Activated CD8-positive, alpha-beta T cell treated with anti-CD3 and anti-CD28 coated beads for 36 hours (primary cell): ENCODE measurements at regions not wholly inside any gene's neighbourhood (a gene's known extent, or its start where the extent isn't known, plus 50 kb on each side); places are given as distances from the start of the nearest gene placed in this dataset.
"Not testable (repeated sequence)": the region's sequence is repeated elsewhere in the genome, so short reads cannot be mapped to it uniquely, and the experiment has no call there.

Source experiments
- ATAC-seq: fragments of 200-7000 bp; cut with Tn5 transposase; one replicate; pipeline ENCODE4 v1.10.0; 2021; ENCODE audit warnings: mild to moderate bottlenecking, moderate library complexity
- CTCF ChIA-PET: fragments of 350-600 bp; sonication (Branson Sonifier 250); formaldehyde crosslinking; loops from one replicate; lab custom pipeline; 2021; ENCODE audit warnings: antibody characterized with exemption; lab: Charles Lee
- POLR2A ChIA-PET: fragments of 350-600 bp; sonication (Branson Sonifier 250); formaldehyde crosslinking; loops from one replicate; lab custom pipeline; 2021; ENCODE audit warnings: antibody characterized with exemption; lab: Charles Lee
- DNase-seq: peaks from one replicate; pipeline ENCODE4 v3.0.0-alpha.2; 2020
- H3K27ac Mint-ChIP-seq: one replicate; pipeline ENCODE4 v1.8.0; 2021; ENCODE audit warnings: mild to moderate bottlenecking, mixed read lengths
- H3K27me3 Mint-ChIP-seq: one replicate; pipeline ENCODE4 v1.8.0; 2021; ENCODE audit warnings: mixed read lengths
- H3K36me3 Mint-ChIP-seq: one replicate; pipeline ENCODE4 v1.8.0; 2021; ENCODE audit warnings: low read depth, mixed read lengths
- H3K4me1 Mint-ChIP-seq: one replicate; pipeline ENCODE4 v1.8.0; 2021; ENCODE audit warnings: low read depth, mixed read lengths
- H3K4me3 Mint-ChIP-seq: one replicate; pipeline ENCODE4 v1.8.0; 2021; ENCODE audit warnings: mild to moderate bottlenecking, moderate library complexity, mixed read lengths
- H3K9me3 Mint-ChIP-seq: one replicate; pipeline ENCODE4 v1.8.0; 2021; ENCODE audit warnings: mixed read lengths
- CTCF ChIP-seq: fragments of 200-600 bp; IDR thresholded peaks from one replicate; pipeline ENCODE4 v1.8.0; 2022; ENCODE audit warnings: antibody characterized with exemption, mild to moderate bottlenecking
- intact Hi-C: fragments of 100-400 bp; cut with micrococcal nuclease; formaldehyde crosslinking; loops from one replicate; pipeline ENCODE4 v1.10.0; 2022

DNA sequence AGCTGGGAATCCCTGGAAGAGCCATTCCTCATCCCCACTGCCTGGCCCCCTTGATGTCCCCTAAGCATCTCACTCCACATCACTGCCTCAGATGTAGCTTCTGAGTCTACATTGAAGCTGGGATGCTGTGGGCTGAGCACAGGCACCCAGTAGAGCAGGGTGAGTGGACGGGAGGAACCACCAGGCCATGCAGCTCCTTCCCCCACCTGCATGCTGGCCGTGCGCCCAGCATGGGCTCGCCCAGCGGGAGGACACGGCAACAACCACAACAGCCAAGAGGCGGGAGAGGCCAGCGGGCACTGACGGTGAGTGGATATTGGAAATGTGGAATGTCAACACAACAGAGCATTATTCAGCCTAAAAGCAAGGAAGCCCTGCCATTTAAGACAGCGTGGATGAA is 310.9 kb downstream of the ADGRD1 start:
- intact Hi-C loops = no loop called here
- no peak for DNase-seq
- TF ChIP-seq CTCF = no peak

GRCh38 chr12:131266591-131267467 is 313.1 kb downstream of the ADGRD1 start:
- Mint-ChIP-seq H3K4me3 (no peak overlapping the region), H3K4me1 (no peaks in the 10 kb centered on the region), H3K9me3 (no peaks in the 10 kb centered on the region), H3K27ac (no peak overlapping the region), H3K27me3 (no peaks in the 10 kb centered on the region), H3K36me3 (no peaks in the 10 kb centered on the region)
- POLR2A ChIA-PET = no interaction called here
- DNase-seq (no peak), ATAC-seq (no peak)
- TF ChIP-seq CTCF = no peak
- intact Hi-C loops = no loop called here
- CTCF ChIA-PET = interaction anchor here (0.6 kb wide), 1 partner anchor 165 kb away, joined by 3 read pairs; no protein-coding TSS in a partner anchor

More for the DNA sequence above, 310.9 kb downstream of the ADGRD1 start:
- no peaks in the 10 kb centered on the region for H3K36me3 Mint-ChIP-seq
- ChIA-PET CTCF (no interaction called here), POLR2A (interaction anchor here (0.6 kb wide), 1 partner anchor 153 kb away, joined by 3 read pairs; no protein-coding TSS in a partner anchor)
- no peak overlapping the region for H3K27ac Mint-ChIP-seq
- no peaks in the 10 kb centered on the region for H3K27me3 Mint-ChIP-seq
- no peaks in the 10 kb centered on the region for H3K9me3 Mint-ChIP-seq
- no peak overlapping the region for H3K4me3 Mint-ChIP-seq
- no peaks in the 10 kb centered on the region for H3K4me1 Mint-ChIP-seq
- no peak for ATAC-seq

GRCh38 chr12:131267576-131267975 is 313.9 kb downstream of the ADGRD1 start:
- Mint-ChIP-seq H3K27ac (no peak overlapping the region), H3K27me3 (no peaks in the 10 kb centered on the region), H3K9me3 (no peaks in the 10 kb centered on the region), H3K4me1 (no peaks in the 10 kb centered on the region), H3K36me3 (no peaks in the 10 kb centered on the region), H3K4me3 (no peak overlapping the region)
- ATAC-seq (no peak), DNase-seq (no peak)
- CTCF ChIA-PET = no interaction called here
- no peak for TF ChIP-seq CTCF
- POLR2A ChIA-PET = no interaction called here
- intact Hi-C loops = no loop called here

GRCh38 chr12:131268123-131268522 is 314.4 kb downstream of the ADGRD1 start:
- H3K27me3 Mint-ChIP-seq, DNase-seq, CTCF ChIA-PET, H3K4me1 Mint-ChIP-seq, intact Hi-C loops, H3K4me3 Mint-ChIP-seq, H3K9me3 Mint-ChIP-seq, H3K27ac Mint-ChIP-seq, POLR2A ChIA-PET, H3K36me3 Mint-ChIP-seq, ATAC-seq: not testable (repeated sequence)

GRCh38 chr12:131268571-131268970 is 314.9 kb downstream of the ADGRD1 start:
- POLR2A ChIA-PET, ATAC-seq, H3K27me3 Mint-ChIP-seq: not testable (repeated sequence)

DNA sequence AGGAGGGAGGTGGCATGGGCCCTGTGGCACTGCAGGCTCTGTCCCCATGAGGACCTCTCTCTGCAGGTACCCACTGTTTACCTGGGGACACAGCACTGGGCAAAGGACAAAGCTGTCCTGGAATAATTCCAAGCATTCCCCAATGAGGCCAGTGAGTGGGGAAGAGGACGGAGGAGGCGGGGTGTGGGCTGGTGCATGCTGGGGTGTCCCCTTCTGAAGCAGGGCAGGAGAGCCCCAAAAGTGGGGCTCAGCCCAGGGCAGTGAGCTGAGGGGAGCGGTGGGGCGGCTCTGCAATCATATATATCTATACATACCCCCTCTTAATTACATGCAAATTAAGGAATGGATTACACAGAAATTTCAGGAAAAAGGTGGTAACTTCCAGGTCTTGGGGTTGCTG is 315.8 kb downstream of the ADGRD1 start:
- ATAC-seq = no peak
- H3K36me3 Mint-ChIP-seq = no peaks in the 10 kb centered on the region
- ChIA-PET CTCF (no interaction called here), POLR2A (no interaction called here)
- no peaks in the 10 kb centered on the region for H3K27me3 Mint-ChIP-seq
- no peak overlapping the region for H3K27ac Mint-ChIP-seq
- H3K4me3 Mint-ChIP-seq = no peak overlapping the region
- no peaks in the 10 kb centered on the region for H3K4me1 Mint-ChIP-seq
- no peak for TF ChIP-seq CTCF
- intact Hi-C loops = no loop called here
- no peaks in the 10 kb centered on the region for H3K9me3 Mint-ChIP-seq
- no peak for DNase-seq

More at GRCh38 chr12:131268571-131268970, 314.9 kb downstream of the ADGRD1 start:
- H3K4me1 Mint-ChIP-seq, intact Hi-C loops, H3K4me3 Mint-ChIP-seq, H3K27ac Mint-ChIP-seq, DNase-seq, H3K9me3 Mint-ChIP-seq, CTCF ChIA-PET, H3K36me3 Mint-ChIP-seq: not testable (repeated sequence)

GRCh38 chr12:131269977-131270376 is 316.3 kb downstream of the ADGRD1 start:
- intact Hi-C loops, POLR2A ChIA-PET, DNase-seq, H3K4me1 Mint-ChIP-seq, H3K9me3 Mint-ChIP-seq, H3K36me3 Mint-ChIP-seq, H3K27me3 Mint-ChIP-seq, CTCF ChIA-PET, H3K27ac Mint-ChIP-seq, ATAC-seq, H3K4me3 Mint-ChIP-seq: not testable (repeated sequence)
